ENCODE measurements at regions not wholly inside any gene's neighbourhood (a gene's known extent, or its start where the extent isn't known, plus 50 kb on each side); places are given as distances from the start of the nearest gene placed in this dataset.
"Not testable (repeated sequence)": the region's sequence is repeated elsewhere in the genome, so short reads cannot be mapped to it uniquely, and the experiment has no call there.

DNA sequence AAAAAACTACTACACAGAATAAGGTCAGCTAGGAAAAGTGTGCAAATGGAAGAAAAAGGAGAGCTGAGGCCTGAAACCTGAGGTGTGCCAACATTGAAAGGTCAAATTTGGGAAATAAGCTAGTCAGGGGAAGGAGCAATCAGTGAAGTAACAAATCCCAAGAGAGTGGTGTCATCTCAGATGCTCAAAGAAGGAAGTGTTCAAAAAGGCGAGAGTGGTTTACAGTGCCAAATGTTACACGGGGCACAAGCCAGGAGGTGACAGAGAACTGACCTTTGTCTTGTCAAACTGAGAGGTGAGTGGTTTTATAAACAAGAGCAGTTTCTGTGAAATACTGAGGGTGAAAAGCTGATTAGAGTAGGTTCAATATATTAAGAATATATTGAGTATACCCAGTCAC lies 83.0 kb upstream of the TCF21 start:
- CTCF ChIA-PET, result interaction anchor here (0.6 kb wide), 1 partner anchor 12 kb away, joined by 3 read pairs; no protein-coding TSS in a partner anchor

DNA sequence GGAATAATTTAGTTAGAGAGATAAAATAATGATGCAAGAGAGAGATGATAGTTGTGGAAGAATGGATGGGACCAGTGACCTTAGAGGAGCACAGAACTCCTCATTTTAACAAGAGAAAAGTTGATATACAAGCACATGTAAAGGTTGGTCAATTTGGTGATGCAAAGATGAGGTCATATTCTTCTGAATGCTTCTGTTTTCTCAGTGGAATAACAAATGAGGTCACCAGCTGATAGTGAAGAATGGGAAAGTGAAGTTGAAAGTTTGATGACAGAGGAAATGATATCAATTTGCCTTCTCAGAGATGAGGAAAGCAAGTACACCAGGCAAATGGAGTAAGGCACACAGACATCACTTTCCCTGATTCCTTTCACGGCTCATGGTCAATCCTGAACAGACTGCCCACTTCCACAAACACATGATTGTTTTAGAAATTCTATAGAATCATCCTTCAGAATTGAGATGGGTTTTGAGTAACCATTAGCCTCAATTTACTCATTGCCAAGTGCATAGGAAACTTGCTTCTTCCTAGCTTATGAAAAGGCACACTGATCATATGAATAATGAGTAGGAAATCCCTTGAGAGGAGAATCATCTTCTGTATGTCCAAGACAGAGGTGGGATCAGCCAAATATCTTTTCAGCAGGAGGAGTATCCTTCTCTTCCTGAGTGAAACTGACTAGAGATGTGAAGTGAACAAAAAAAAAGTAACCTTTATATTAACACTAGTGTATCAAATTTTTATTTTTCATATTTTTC lies 82.4 kb upstream of the TCF21 start:
- no peak for DNase-seq (ENCODE audit: low spot score)
- no peak overlapping the region for H3K27ac ChIP-seq
- ChIA-PET CTCF (interaction anchor here (0.6 kb wide), 1 partner anchor 12 kb away, joined by 3 read pairs; no protein-coding TSS in a partner anchor), POLR2A (ENCODE audit: low non-redundant PET) (no interaction called here)
- TF ChIP-seq, protein P1, sequence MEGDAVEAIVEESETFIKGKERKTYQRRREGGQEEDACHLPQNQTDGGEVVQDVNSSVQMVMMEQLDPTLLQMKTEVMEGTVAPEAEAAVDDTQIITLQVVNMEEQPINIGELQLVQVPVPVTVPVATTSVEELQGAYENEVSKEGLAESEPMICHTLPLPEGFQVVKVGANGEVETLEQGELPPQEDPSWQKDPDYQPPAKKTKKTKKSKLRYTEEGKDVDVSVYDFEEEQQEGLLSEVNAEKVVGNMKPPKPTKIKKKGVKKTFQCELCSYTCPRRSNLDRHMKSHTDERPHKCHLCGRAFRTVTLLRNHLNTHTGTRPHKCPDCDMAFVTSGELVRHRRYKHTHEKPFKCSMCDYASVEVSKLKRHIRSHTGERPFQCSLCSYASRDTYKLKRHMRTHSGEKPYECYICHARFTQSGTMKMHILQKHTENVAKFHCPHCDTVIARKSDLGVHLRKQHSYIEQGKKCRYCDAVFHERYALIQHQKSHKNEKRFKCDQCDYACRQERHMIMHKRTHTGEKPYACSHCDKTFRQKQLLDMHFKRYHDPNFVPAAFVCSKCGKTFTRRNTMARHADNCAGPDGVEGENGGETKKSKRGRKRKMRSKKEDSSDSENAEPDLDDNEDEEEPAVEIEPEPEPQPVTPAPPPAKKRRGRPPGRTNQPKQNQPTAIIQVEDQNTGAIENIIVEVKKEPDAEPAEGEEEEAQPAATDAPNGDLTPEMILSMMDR (conservative IDR thresholded peaks at IDR 0.05; ENCODE audit: low read depth), result no peak

More for the DNA sequence above, 83.0 kb upstream of the TCF21 start:
- no peak for DNase-seq (ENCODE audit: low spot score)
- TF ChIP-seq, protein P1 (conservative IDR thresholded peaks at IDR 0.05; ENCODE audit: low read depth), result no peak
- POLR2A ChIA-PET (ENCODE audit: low non-redundant PET), result no interaction called here
- no peak overlapping the region for H3K27ac ChIP-seq

DNA sequence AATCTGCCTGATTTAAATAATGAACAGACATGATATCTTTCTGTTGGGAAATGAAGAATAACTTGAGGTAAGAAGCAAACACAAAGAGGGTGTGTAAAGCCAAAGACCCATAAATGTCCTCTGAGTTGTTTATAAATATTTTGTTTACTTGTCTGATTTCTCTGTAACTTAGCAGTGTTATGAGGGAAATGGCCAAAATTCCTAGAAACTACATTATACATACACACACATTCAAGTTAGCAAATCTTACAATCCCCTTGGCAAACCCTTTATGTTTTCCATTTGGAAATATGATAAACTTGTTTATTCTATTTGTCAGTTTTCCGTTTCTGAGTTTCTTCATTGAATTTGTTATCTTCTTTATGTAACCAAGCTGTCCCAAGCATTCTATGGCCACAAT lies 81.4 kb upstream of the TCF21 start:
- TF ChIP-seq, protein P1 (conservative IDR thresholded peaks at IDR 0.05; ENCODE audit: low read depth), result no peak
- no peak for DNase-seq (ENCODE audit: low spot score)
- H3K27ac ChIP-seq, result no peak overlapping the region
- ChIA-PET POLR2A (ENCODE audit: low non-redundant PET) (no interaction called here), CTCF (no interaction called here)

DNA sequence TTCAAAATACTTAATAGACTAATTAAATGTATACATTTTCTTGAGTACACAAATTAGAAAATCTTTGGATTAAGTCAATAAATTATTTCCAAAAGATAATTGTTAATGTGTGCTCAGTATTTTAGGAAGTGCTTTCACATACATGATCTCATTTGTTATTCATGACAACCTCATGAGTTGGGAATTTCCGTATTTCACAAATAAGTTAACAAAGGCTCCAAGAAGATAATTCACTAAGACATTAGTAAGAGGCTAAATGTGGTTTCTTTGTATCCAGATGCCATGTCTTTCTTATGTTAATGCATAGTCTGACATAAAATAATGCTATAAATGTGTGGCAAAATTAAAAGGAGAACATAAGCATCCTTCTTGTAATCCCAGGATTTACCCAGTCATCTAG lies 79.5 kb upstream of the TCF21 start:
- DNase-seq (ENCODE audit: low spot score), result no peak
- TF ChIP-seq, protein P1 (conservative IDR thresholded peaks at IDR 0.05; ENCODE audit: low read depth), result no peak

DNA sequence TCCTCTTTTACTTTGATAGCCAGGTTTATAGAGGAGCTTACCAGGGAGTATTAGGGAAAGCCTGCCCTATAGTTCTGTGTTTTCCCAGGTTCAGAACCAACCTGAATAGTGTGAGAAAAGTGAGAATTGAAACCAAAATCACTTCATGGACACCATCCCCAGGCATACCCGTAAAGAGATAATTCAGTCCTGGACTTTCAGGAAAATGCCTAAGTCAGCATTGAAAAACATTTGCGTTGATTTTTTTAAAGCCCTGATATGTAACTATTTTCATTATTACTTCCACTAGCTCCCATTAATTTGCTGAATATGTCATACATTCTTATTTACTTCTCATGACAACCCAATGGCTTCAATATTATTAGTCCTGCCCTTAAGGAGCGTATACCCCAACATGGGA lies 77.4 kb upstream of the TCF21 start:
- DNase-seq (ENCODE audit: low spot score), result no peak
- CTCF ChIA-PET, result no interaction called here

More for the DNA sequence above, 79.5 kb upstream of the TCF21 start:
- no peak overlapping the region for H3K27ac ChIP-seq
- POLR2A ChIA-PET (ENCODE audit: low non-redundant PET), result no interaction called here
- CTCF ChIA-PET, result no interaction called here

DNA sequence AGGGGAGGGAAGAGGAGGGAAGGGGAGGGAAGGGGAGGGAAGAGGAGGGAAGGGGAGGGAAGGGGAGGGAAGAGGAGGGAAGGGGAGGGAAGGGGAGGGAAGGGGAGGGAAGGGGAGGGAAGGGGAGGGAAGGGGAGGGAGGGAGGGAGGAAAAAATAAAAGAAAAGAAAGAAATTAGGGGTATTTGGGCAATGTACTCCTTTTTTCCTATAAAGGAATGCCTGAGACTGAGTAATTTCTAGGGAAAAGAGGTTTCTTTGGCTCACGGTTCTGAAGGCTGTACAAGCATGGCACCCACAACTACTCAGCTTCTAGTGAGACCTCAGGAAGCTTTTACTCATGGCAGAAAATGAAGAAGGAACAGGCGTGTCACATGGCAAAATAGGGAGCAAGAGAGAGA lies 76.5 kb upstream of the TCF21 start:
- POLR2A ChIA-PET (ENCODE audit: low non-redundant PET); DNase-seq (ENCODE audit: low spot score); H3K27ac ChIP-seq: not testable (repeated sequence)
- CTCF ChIA-PET, result interaction anchor here (0.6 kb wide), 1 partner anchor 22 kb away, joined by 4 read pairs; no protein-coding TSS in a partner anchor

More for the DNA sequence above, 77.4 kb upstream of the TCF21 start:
- POLR2A ChIA-PET (ENCODE audit: low non-redundant PET), result no interaction called here
- H3K27ac ChIP-seq, result no peak overlapping the region
- TF ChIP-seq, protein P1 (conservative IDR thresholded peaks at IDR 0.05; ENCODE audit: low read depth), result no peak

DNA sequence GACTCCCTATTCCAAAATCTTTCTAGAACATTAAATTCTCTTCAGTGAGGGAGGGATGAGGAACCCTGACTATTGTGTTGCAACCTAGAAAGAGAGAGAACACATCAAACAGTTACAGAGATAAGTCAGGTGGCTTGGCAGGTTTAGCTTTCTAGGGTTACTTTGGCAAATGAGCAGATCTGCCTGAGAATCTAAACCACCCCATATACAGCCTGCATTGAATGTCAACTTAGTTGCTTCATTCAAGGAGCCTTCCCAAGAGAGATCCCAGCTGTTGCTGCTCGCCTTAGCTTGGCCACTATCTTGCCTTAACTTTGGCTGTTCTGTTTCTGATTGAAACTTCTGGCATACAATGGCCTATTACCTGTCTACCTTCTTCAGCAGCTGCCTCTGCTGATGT lies 74.7 kb upstream of the TCF21 start:
- TF ChIP-seq, protein P1 (conservative IDR thresholded peaks at IDR 0.05; ENCODE audit: low read depth), result no peak
- DNase-seq (ENCODE audit: low spot score), result no peak
- POLR2A ChIA-PET (ENCODE audit: low non-redundant PET), result no interaction called here
- CTCF ChIA-PET, result no interaction called here
- no peak overlapping the region for H3K27ac ChIP-seq

Data from RWPE1 (cell line).